ENCODE measurements at regions not wholly inside any gene's neighbourhood (a gene's known extent, or its start where the extent isn't known, plus 50 kb on each side); places are given as distances from the start of the nearest gene placed in this dataset.

GRCh38 chr1:194889310-194889709, 1702.9 kb upstream of the B3GALT2 start:
- TF ChIP-seq CTCF (IDR thresholded peaks at IDR 0.05) (no peak), ZFX (IDR thresholded peaks at IDR 0.05; ENCODE audit: borderline replicate concordance) (no peak)

Data from 22Rv1 (cell line).